Calu3 (cell line): ENCODE measurements at regions not wholly inside any gene's neighbourhood (a gene's known extent, or its start where the extent isn't known, plus 50 kb on each side); places are given as distances from the start of the nearest gene placed in this dataset.

Source experiments
- BruUV-seq: library from RNA; stranded (reverse); fragments of 400-500 nt; replicated peaks from 2 replicates; lab custom pipeline; 2021; lab: Mats Ljungman, UMichigan
- CTCF ChIA-PET: fragments of 300-600 bp; sonication (Branson Sonifier 250); formaldehyde crosslinking; loops from one replicate; lab custom pipeline; 2022; ENCODE audit warnings: antibody characterized with exemption; lab: Charles Lee
- DNase-seq: peaks from one replicate; pipeline ENCODE4 v3.0.0; 2022
- H3K27ac Mint-ChIP-seq: one replicate; pipeline ENCODE4 v1.8.0; 2022; ENCODE audit warnings: mixed read lengths; ENCODE audit not compliant: unreplicated experiment
- H3K27me3 Mint-ChIP-seq: one replicate; pipeline ENCODE4 v1.8.0; 2022; ENCODE audit warnings: mixed read lengths; ENCODE audit not compliant: unreplicated experiment
- H3K36me3 Mint-ChIP-seq: one replicate; pipeline ENCODE4 v1.8.0; 2022; ENCODE audit warnings: mild to moderate bottlenecking, moderate library complexity, mixed read lengths; ENCODE audit not compliant: insufficient read depth, unreplicated experiment
- H3K4me1 Mint-ChIP-seq: one replicate; pipeline ENCODE4 v1.8.0; 2022; ENCODE audit warnings: mild to moderate bottlenecking, low read depth, mixed read lengths; ENCODE audit not compliant: unreplicated experiment
- H3K4me3 Mint-ChIP-seq: one replicate; pipeline ENCODE4 v1.8.0; 2022; ENCODE audit warnings: mild to moderate bottlenecking, low read depth, moderate library complexity, mixed read lengths; ENCODE audit not compliant: unreplicated experiment
- H3K9me3 Mint-ChIP-seq: one replicate; pipeline ENCODE4 v1.8.0; 2022; ENCODE audit warnings: low read depth, mixed read lengths; ENCODE audit not compliant: unreplicated experiment
- intact Hi-C: fragments of 100-400 bp; cut with micrococcal nuclease; formaldehyde crosslinking; loops from one replicate; pipeline ENCODE4 v1.10.0; 2022; ENCODE audit not compliant: unreplicated experiment
- TF ChIP-seq, protein P1 (sequence below): fragments of 200-600 bp; IDR thresholded peaks from one replicate; pipeline ENCODE4 v1.8.0; 2022; ENCODE audit warnings: antibody characterized with exemption; ENCODE audit not compliant: unreplicated experiment

DNA sequence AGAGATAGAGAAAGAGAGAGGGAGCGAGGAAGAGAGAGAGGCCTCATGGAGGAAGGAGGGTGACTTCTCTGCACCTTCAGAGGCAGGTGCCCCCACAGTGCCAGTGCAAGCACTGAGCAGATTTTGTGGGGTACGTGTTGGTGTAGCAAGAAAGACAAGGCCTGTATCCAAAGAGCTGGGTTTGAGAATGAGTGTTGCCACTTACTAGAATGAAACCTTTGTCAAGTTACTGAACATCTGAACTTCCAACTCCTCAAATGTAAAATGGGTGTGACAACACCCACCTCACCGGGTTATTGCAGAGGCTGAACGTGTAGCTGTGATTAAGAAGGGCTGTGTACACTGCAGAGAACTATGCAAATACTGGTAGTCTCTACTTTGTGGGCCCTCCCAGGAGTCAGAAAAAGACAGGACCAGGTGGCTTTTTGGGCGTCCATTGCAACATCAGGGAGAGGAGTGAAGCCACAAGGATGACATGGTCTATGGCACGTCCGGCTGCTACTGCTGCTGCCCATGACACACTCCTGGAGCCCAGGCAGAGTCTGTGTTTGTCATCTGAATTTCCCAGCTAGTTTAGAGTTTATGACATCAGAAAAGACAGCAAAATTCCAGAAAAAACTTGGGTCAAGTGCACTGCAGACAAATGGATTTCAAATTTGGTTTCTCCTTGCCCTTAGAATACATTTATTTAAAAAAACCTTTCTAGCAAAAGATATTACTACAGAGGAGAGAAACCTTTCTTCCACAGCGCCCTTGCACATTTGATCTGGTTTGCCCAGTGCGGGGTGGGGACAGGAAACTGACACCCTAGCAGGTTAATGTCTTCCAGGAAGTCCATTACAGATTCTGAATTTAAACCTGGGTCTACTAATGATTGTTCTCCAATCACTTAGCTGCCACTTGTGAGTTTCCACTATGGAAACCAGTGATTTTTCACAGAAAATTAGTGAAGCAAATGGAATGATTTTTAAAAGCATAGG is 54.0 kb upstream of the ATP12A start:
- intact Hi-C loops, result no loop called here
- CTCF ChIA-PET, result no interaction called here
- Mint-ChIP-seq H3K27me3 (no peaks in the 10 kb centered on the region), H3K4me3 (no peak overlapping the region), H3K27ac (no peak overlapping the region), H3K9me3 (no peaks in the 10 kb centered on the region), H3K4me1 (peaks cover 15% of the 10 kb centered on the region), H3K36me3 (no peaks in the 10 kb centered on the region)
- BruUV-seq, result no TSS peak
- no peak for DNase-seq
- TF ChIP-seq, protein P1, sequence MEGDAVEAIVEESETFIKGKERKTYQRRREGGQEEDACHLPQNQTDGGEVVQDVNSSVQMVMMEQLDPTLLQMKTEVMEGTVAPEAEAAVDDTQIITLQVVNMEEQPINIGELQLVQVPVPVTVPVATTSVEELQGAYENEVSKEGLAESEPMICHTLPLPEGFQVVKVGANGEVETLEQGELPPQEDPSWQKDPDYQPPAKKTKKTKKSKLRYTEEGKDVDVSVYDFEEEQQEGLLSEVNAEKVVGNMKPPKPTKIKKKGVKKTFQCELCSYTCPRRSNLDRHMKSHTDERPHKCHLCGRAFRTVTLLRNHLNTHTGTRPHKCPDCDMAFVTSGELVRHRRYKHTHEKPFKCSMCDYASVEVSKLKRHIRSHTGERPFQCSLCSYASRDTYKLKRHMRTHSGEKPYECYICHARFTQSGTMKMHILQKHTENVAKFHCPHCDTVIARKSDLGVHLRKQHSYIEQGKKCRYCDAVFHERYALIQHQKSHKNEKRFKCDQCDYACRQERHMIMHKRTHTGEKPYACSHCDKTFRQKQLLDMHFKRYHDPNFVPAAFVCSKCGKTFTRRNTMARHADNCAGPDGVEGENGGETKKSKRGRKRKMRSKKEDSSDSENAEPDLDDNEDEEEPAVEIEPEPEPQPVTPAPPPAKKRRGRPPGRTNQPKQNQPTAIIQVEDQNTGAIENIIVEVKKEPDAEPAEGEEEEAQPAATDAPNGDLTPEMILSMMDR, result no peak

DNA sequence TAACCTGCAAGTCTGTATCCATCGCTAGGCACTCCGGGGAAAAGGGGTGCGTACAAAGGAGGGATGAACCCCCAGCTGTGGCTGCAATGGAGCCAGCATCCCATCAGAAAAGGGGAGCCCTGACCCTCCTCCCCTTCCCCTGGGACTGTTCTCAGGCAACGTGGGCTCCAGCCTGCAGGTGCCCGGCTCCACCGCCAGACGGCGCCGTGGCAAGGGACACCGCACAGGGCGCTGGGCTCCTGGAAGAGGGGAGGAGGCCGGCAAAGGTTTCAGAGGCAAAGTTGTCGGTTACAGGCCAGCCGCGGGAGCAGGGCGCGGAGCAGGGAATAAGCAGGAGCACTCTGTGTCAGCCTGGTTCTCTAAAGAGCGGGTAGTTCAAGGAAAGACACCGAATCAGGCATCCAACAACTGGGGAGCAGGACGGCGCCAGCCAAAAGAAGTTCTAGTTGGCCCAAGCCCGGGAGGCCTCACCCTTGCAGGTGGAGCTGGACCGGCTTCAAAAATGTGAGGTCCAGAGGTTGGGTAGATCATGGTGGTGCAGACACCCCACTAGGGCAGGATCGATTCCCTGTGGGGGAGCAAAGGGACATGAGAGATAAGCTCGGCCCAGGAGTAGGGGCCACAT is 53.0 kb upstream of the ATP12A start:
- BruUV-seq, result no TSS peak
- Mint-ChIP-seq H3K4me3 (no peak overlapping the region), H3K27me3 (no peaks in the 10 kb centered on the region), H3K27ac (no peak overlapping the region), H3K36me3 (no peaks in the 10 kb centered on the region), H3K9me3 (no peaks in the 10 kb centered on the region), H3K4me1 (peaks cover 15% of the 10 kb centered on the region)
- intact Hi-C loops, result no loop called here
- no peak for DNase-seq
- CTCF ChIA-PET, result no interaction called here
- TF ChIP-seq, protein P1, result no peak

DNA sequence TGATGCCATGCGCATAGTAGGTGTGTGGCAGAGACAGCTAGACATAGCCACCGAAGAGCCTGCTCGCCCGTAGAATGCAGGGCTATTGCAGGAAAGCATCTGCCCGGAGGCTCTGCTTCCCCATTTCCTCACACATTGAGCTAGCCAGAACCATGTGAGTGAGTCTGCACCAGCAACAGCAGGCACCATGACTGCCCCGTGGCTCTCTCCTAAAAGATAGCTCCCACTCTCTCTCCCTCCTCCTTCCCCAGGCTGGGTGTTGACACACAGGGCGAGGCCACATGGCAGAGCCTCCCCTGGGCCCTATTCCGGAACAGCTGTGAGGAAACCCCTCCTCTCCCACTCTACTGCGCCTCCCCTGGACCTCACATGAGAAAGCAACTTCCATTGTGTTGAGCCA is 52.3 kb upstream of the ATP12A start:
- Mint-ChIP-seq H3K27me3 (no peaks in the 10 kb centered on the region), H3K27ac (no peak overlapping the region), H3K4me1 (peaks cover 15% of the 10 kb centered on the region), H3K4me3 (no peak overlapping the region), H3K9me3 (no peaks in the 10 kb centered on the region), H3K36me3 (no peaks in the 10 kb centered on the region)
- no peak for DNase-seq
- BruUV-seq, result no TSS peak
- intact Hi-C loops, result no loop called here
- CTCF ChIA-PET, result interaction anchor here (0.6 kb wide), 2 partner anchors 96 to 345 kb away, joined by 3 read pairs; no protein-coding TSS in a partner anchor
- TF ChIP-seq, protein P1, result no peak

DNA sequence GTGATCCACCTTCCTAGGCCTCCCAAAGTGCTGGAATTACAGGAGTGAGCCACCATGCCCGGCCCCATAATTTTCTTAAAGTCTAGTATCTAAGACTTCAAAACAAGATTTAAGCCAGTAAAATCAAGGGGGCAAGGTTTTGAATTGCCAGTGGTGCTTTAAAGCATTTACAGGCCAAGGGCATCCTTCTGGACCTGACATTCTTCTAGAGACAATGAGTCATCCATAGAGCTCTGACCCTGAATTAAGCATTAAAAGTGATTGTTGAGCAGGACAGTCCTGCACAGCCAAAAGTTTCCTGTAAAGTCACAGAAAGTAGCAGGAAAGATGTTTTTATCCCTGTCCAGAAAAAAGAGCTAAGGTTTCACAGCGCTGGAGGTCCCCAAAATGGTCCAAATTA is 50.9 kb upstream of the ATP12A start:
- no TSS peak for BruUV-seq
- Mint-ChIP-seq H3K27me3 (no peaks in the 10 kb centered on the region), H3K4me3 (no peak overlapping the region), H3K4me1 (peaks cover 15% of the 10 kb centered on the region), H3K27ac (no peak overlapping the region), H3K36me3 (no peaks in the 10 kb centered on the region), H3K9me3 (no peaks in the 10 kb centered on the region)
- intact Hi-C loops, result no loop called here
- TF ChIP-seq, protein P1, result no peak
- no peak for DNase-seq
- CTCF ChIA-PET, result no interaction called here
